HG03280 (cell line): ENCODE measurements at regions not wholly inside any gene's neighbourhood (a gene's known extent, or its start where the extent isn't known, plus 50 kb on each side); places are given as distances from the start of the nearest gene placed in this dataset.
"Not testable (repeated sequence)": the region's sequence is repeated elsewhere in the genome, so short reads cannot be mapped to it uniquely, and the experiment has no call there.

Experiments used
- ATAC-seq: cut with Tn5 transposase; IDR thresholded peaks from one replicate; pipeline ENCODE4 v1.9.1; 2021; ENCODE audit warnings: mild to moderate bottlenecking, moderate library complexity; ENCODE audit not compliant: unreplicated experiment

- no peak for ATAC-seq
These were observed 498.6 kb upstream of the ISX start for GRCh38 chr22:34567367-34567766.

- ATAC-seq: no peak
These were observed 495.6 kb upstream of the ISX start for GRCh38 chr22:34570408-34570807.

GRCh38 chr22:34579519-34579918, 486.4 kb upstream of the ISX start:
- no peak for ATAC-seq

GRCh38 chr22:34587357-34588356, 478.3 kb upstream of the ISX start:
- no peak for ATAC-seq

- no peak for ATAC-seq
These were observed 476.9 kb upstream of the ISX start for GRCh38 chr22:34588871-34589545.

GRCh38 chr22:34592123-34592740, 473.7 kb upstream of the ISX start:
- ATAC-seq: no peak

GRCh38 chr22:34599567-34599966, 466.4 kb upstream of the ISX start:
- ATAC-seq: no peak

GRCh38 chr22:34604312-34604711, 461.6 kb upstream of the ISX start:
- no peak for ATAC-seq

GRCh38 chr22:34608106-34608505, 457.9 kb upstream of the ISX start:
- ATAC-seq: no peak

- ATAC-seq: no peak
These were observed 457.3 kb upstream of the ISX start for GRCh38 chr22:34608540-34609115.

GRCh38 chr22:34609646-34610045, 456.3 kb upstream of the ISX start:
- ATAC-seq: no peak

GRCh38 chr22:34620161-34620560, 445.8 kb upstream of the ISX start:
- ATAC-seq: no peak

- no peak for ATAC-seq
These were observed 445.1 kb upstream of the ISX start for GRCh38 chr22:34620832-34621231.

GRCh38 chr22:34622602-34623001, 443.4 kb upstream of the ISX start:
- no peak for ATAC-seq

GRCh38 chr22:34623580-34623979, 442.4 kb upstream of the ISX start:
- no peak for ATAC-seq

- ATAC-seq: not testable (repeated sequence)
These were observed 440.1 kb upstream of the ISX start for GRCh38 chr22:34625892-34626291.

- ATAC-seq: no peak
These were observed 427.8 kb upstream of the ISX start for GRCh38 chr22:34638128-34638527.

GRCh38 chr22:34639911-34640310, 426.0 kb upstream of the ISX start:
- no peak for ATAC-seq

GRCh38 chr22:34645375-34645774, 420.6 kb upstream of the ISX start:
- ATAC-seq: no peak

GRCh38 chr22:34669001-34669400, 397.0 kb upstream of the ISX start:
- no peak for ATAC-seq

- ATAC-seq: not testable (repeated sequence)
These were observed 382.9 kb upstream of the ISX start for GRCh38 chr22:34683031-34683430.
